A673 (cell line): ENCODE measurements at regions not wholly inside any gene's neighbourhood (a gene's known extent, or its start where the extent isn't known, plus 50 kb on each side); places are given as distances from the start of the nearest gene placed in this dataset.
"Not testable (repeated sequence)": the region's sequence is repeated elsewhere in the genome, so short reads cannot be mapped to it uniquely, and the experiment has no call there.

Source experiments
- BruUV-seq: library from RNA; stranded (reverse); fragments of 400-500 nt; replicated peaks from 2 replicates; lab custom pipeline; 2021; lab: Mats Ljungman, UMichigan
- CTCF ChIA-PET: fragments of 300-600 bp; sonication (Branson Sonifier 250); formaldehyde crosslinking; loops from one replicate; lab custom pipeline; 2022; ENCODE audit warnings: antibody characterized with exemption; lab: Charles Lee
- POLR2A ChIA-PET: fragments of 300-600 bp; sonication (Branson Sonifier 250); formaldehyde crosslinking; loops from one replicate; lab custom pipeline; 2022; ENCODE audit warnings: antibody characterized with exemption; ENCODE audit not compliant: low non-redundant PET; lab: Charles Lee
- DNase-seq: peaks from one replicate; pipeline ENCODE4 v3.0.0-alpha.2; 2015; ENCODE audit warnings: low spot score
- H3K27ac ChIP-seq: fragments of 200-600 bp; sonication (generic); 2 replicates; pipeline ENCODE4 v1.5.1; 2016; ENCODE audit warnings: mixed run types, low read depth, mild to moderate bottlenecking, mixed read lengths, antibody characterized with exemption, low read length; ENCODE audit not compliant: poor library complexity, severe bottlenecking
- H3K27me3 ChIP-seq: fragments of 200-600 bp; sonication (generic); replicated peaks from 2 replicates; pipeline ENCODE4 v1.6.1; 2017; ENCODE audit warnings: mixed run types, low read depth, mild to moderate bottlenecking, mixed read lengths, antibody characterized with exemption, low read length; ENCODE audit not compliant: insufficient read depth, poor library complexity
- H3K36me3 ChIP-seq: fragments of 200-600 bp; sonication (generic); 2 replicates; pipeline ENCODE4 v1.6.1; 2016; ENCODE audit warnings: mixed run types, mild to moderate bottlenecking, mixed read lengths, antibody characterized with exemption, low read length; ENCODE audit not compliant: insufficient read depth, poor library complexity, severe bottlenecking
- H3K4me1 ChIP-seq: fragments of 200-600 bp; sonication (generic); 2 replicates; pipeline ENCODE4 v1.6.1; 2017; ENCODE audit warnings: mixed run types, mild to moderate bottlenecking, mixed read lengths, antibody characterized with exemption, low read length; ENCODE audit not compliant: insufficient read depth, poor library complexity, severe bottlenecking
- H3K4me3 ChIP-seq: fragments of 200-600 bp; sonication (generic); 2 replicates; pipeline ENCODE4 v1.5.1; 2016; ENCODE audit warnings: low read depth, mixed run types, mild to moderate bottlenecking, mixed read lengths, low read length; ENCODE audit not compliant: poor library complexity, severe bottlenecking
- H3K9me3 ChIP-seq: fragments of 200-600 bp; sonication (generic); 2 replicates; pipeline ENCODE4 v1.6.1; 2016; ENCODE audit warnings: mixed run types, low read depth, mild to moderate bottlenecking, mixed read lengths, antibody characterized with exemption, low read length; ENCODE audit not compliant: poor library complexity, severe bottlenecking
- EZH2 ChIP-seq: fragments of 200-600 bp; sonication (generic); IDR thresholded peaks from 2 replicates; pipeline ENCODE4 v1.6.1; 2017; ENCODE audit warnings: borderline replicate concordance, low read depth, mild to moderate bottlenecking, mixed read lengths, antibody characterized with exemption, low read length; ENCODE audit not compliant: poor library complexity, severe bottlenecking
- intact Hi-C: fragments of 100-400 bp; cut with micrococcal nuclease; formaldehyde crosslinking; loops from one replicate; pipeline ENCODE4 v1.10.0; 2022; ENCODE audit not compliant: unreplicated experiment
- TF ChIP-seq, protein P1 (sequence below): fragments of 300-800, 200-600 bp; sonication (generic); conservative IDR thresholded peaks from 2 replicates; pipeline ENCODE4 v1.5.1; 2017; ENCODE audit warnings: low read depth, mild to moderate bottlenecking, antibody characterized with exemption, low read length, moderate library complexity, mixed read lengths

DNA sequence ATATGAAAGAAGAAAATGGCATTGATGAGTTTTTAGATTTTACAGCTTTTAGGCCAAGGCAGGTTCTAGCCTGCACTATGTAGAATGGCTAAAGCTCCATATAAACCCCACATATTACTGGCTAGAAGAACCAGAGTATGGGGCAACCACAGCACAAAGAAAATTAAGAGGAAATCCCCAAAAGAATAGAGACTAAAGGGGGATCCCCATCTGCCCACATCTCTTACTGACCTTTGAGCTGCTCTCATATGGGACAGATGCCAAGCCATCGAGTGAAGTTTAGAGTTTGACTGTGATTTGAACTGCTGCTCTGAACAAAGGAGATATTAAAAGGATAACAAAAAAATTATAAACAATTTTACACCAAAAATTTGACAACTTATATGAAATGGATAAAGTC is 102.2 kb upstream of the HAO2 start:
- H3K4me3 ChIP-seq, result no peak overlapping the region
- no peak overlapping the region for H3K27ac ChIP-seq
- H3K27me3 ChIP-seq, result no peaks in the 10 kb centered on the region
- H3K4me1 ChIP-seq, result no peaks in the 10 kb centered on the region
- H3K36me3 ChIP-seq, result no peaks in the 10 kb centered on the region
- TF ChIP-seq EZH2, result no peak
- TF ChIP-seq, protein P1, sequence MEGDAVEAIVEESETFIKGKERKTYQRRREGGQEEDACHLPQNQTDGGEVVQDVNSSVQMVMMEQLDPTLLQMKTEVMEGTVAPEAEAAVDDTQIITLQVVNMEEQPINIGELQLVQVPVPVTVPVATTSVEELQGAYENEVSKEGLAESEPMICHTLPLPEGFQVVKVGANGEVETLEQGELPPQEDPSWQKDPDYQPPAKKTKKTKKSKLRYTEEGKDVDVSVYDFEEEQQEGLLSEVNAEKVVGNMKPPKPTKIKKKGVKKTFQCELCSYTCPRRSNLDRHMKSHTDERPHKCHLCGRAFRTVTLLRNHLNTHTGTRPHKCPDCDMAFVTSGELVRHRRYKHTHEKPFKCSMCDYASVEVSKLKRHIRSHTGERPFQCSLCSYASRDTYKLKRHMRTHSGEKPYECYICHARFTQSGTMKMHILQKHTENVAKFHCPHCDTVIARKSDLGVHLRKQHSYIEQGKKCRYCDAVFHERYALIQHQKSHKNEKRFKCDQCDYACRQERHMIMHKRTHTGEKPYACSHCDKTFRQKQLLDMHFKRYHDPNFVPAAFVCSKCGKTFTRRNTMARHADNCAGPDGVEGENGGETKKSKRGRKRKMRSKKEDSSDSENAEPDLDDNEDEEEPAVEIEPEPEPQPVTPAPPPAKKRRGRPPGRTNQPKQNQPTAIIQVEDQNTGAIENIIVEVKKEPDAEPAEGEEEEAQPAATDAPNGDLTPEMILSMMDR, result no peak
- CTCF ChIA-PET, result interaction anchor here (0.6 kb wide), 1 partner anchor 9 kb away, joined by 3 read pairs; no protein-coding TSS in a partner anchor
- BruUV-seq, result no TSS peak
- no peaks in the 10 kb centered on the region for H3K9me3 ChIP-seq
- no peak for DNase-seq
- intact Hi-C loops, result no loop called here
- POLR2A ChIA-PET, result no interaction called here

DNA sequence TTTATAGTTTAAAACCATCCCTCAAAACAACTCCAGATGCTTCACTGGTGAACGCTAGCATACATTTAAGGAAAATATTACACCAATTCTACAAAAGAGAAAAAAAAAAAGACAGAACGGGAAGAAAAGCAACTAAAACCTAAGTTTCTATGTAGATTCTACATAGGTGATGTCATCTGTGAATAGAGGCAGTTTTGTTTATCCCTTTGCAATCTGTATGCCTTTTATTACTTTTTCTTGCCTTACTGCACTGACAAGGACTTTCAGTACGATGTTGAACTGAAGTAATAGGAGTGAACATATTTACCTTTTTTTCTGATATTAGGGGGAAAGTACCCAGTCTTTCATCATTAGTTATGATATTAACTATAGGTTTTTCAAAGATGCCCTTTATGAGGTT is 101.7 kb upstream of the HAO2 start:
- CTCF ChIA-PET, result interaction anchor here (0.6 kb wide), 1 partner anchor 8 kb away, joined by 3 read pairs; no protein-coding TSS in a partner anchor
- TF ChIP-seq, protein P1, result no peak
- TF ChIP-seq EZH2, result no peak
- intact Hi-C loops, result no loop called here
- H3K4me1 ChIP-seq, result no peaks in the 10 kb centered on the region
- H3K9me3 ChIP-seq, result no peaks in the 10 kb centered on the region
- POLR2A ChIA-PET, result no interaction called here
- no peak for DNase-seq
- no peak overlapping the region for H3K4me3 ChIP-seq
- no peaks in the 10 kb centered on the region for H3K27me3 ChIP-seq
- no peaks in the 10 kb centered on the region for H3K36me3 ChIP-seq
- BruUV-seq, result no TSS peak
- H3K27ac ChIP-seq, result no peak overlapping the region

DNA sequence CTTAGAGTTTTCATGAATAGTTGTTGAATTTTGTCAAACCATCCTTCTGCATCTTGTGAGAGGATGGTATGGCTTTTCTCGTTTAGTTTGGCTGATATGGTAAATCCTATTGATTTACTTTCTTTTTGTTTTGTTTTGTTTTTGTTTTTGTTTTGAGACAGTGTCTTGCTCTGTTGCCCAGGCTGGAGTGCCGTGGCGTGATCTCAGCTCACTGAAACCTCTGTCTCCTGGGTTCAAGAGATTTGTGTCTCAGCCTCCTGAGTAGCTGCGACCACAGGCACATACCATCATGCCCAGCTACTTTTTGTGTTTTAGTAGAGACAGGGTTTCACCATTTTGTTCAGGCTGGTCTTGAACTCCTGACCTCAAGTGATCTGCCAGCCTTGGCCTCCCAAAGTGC is 101.3 kb upstream of the HAO2 start:
- POLR2A ChIA-PET, H3K27ac ChIP-seq, H3K27me3 ChIP-seq, H3K9me3 ChIP-seq, DNase-seq, H3K4me3 ChIP-seq, intact Hi-C loops, BruUV-seq, H3K36me3 ChIP-seq, H3K4me1 ChIP-seq: not testable (repeated sequence)
- CTCF ChIA-PET, result interaction anchor here (0.6 kb wide), 1 partner anchor 8 kb away, joined by 3 read pairs; no protein-coding TSS in a partner anchor

DNA sequence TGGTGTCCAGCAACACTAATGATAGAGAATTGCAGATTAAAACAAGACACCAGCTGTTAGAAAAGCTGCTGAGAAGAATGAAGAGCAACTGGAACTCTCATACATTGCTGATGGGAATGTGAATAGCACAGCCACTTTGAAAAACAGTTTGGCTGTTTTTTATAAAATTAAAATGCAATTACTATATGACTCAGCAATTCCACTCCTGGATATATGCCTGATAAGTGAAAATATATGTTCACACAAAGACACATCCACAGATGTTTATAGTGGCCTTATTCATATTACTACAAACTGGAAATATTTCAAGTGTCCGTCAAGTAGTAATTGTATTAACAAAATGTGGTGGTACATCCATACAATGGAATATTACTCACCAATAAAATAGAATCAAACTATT is 99.7 kb upstream of the HAO2 start:
- BruUV-seq, result no TSS peak
- intact Hi-C loops, result no loop called here
- TF ChIP-seq, protein P1, result no peak
- no peak for TF ChIP-seq EZH2
- ChIA-PET POLR2A (no interaction called here), CTCF (no interaction called here)
- H3K27ac ChIP-seq, result no peak overlapping the region
- no peaks in the 10 kb centered on the region for H3K4me1 ChIP-seq
- H3K27me3 ChIP-seq, result no peaks in the 10 kb centered on the region
- no peaks in the 10 kb centered on the region for H3K9me3 ChIP-seq
- H3K36me3 ChIP-seq, result no peaks in the 10 kb centered on the region
- no peak overlapping the region for H3K4me3 ChIP-seq
- DNase-seq, result no peak
